Breast epithelium (tissue), 3 donors: ENCODE measurements at regions not wholly inside any gene's neighbourhood (a gene's known extent, or its start where the extent isn't known, plus 50 kb on each side); places are given as distances from the start of the nearest gene placed in this dataset.

Experiments used
- POLR2A ChIP-seq: fragments of 450-650 bp; IDR thresholded peaks from one replicate; pipeline ENCODE4 v1.6.1; 2016; ENCODE audit warnings: antibody characterized with exemption, mild to moderate bottlenecking, moderate library complexity
- POLR2AphosphoS5 ChIP-seq, 3 donors: sonication (generic); formaldehyde crosslinking; IDR thresholded peaks; one replicate each; pipeline ENCODE4 v1.6.1; 2017; ENCODE audit warnings: antibody characterized with exemption in 3 of 3
- TF ChIP-seq, protein P1 (sequence below), 3 donors: fragments of 450-650 bp; IDR thresholded peaks; one replicate each; pipeline ENCODE4 v1.5.1; 2016 to 2017; ENCODE audit warnings: antibody characterized with exemption in 3 of 3, mild to moderate bottlenecking in 3 of 3, moderate library complexity in 3 of 3

DNA sequence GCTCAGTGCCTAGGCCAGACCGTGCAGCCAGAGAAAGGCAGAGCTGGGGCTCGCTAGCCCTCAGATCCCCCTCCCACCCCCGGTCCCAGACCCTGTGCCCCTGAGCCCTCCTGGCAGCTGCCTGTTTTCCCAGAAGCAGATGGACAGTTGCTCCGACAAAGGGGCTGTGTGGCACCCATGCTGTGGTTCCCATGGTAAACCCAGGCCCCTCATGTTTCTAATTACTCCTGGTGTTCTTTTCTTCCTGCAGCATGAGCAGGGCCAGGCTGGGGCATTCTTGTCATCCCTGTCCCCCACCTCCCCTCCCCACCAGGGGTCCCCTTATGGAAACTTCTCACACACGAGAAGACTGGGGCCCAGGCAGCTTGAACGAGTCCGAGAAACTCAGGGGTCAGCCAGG is 269.6 kb downstream of the HAUS1 start:
- TF ChIP-seq, protein P1, sequence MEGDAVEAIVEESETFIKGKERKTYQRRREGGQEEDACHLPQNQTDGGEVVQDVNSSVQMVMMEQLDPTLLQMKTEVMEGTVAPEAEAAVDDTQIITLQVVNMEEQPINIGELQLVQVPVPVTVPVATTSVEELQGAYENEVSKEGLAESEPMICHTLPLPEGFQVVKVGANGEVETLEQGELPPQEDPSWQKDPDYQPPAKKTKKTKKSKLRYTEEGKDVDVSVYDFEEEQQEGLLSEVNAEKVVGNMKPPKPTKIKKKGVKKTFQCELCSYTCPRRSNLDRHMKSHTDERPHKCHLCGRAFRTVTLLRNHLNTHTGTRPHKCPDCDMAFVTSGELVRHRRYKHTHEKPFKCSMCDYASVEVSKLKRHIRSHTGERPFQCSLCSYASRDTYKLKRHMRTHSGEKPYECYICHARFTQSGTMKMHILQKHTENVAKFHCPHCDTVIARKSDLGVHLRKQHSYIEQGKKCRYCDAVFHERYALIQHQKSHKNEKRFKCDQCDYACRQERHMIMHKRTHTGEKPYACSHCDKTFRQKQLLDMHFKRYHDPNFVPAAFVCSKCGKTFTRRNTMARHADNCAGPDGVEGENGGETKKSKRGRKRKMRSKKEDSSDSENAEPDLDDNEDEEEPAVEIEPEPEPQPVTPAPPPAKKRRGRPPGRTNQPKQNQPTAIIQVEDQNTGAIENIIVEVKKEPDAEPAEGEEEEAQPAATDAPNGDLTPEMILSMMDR (IDR thresholded peaks at IDR 0.05), result no peak
- TF ChIP-seq POLR2A, result no peak
- TF ChIP-seq POLR2AphosphoS5 (IDR thresholded peaks at IDR 0.05), result no peak
